GM12878 (cell line): ENCODE measurements at regions not wholly inside any gene's neighbourhood (a gene's known extent, or its start where the extent isn't known, plus 50 kb on each side); places are given as distances from the start of the nearest gene placed in this dataset.

Experiments
- ATAC-seq: fragments of 200-7000 bp; cut with Tn5 transposase; 3 replicates; pipeline ENCODE4 v1.9.1; 2020; ENCODE audit warnings: mild to moderate bottlenecking, moderate library complexity
- BruUV-seq: library from RNA; stranded (reverse); fragments of 400-500 nt; replicated peaks from 2 replicates; lab custom pipeline; 2021; lab: Mats Ljungman, UMichigan
- CTCF ChIA-PET: fragments of 300-600 bp; sonication (Branson Sonifier 250); formaldehyde crosslinking; extraction: SDS; loops from one replicate; lab custom pipeline; 2021; ENCODE audit warnings: inconsistent platforms; lab: Yijun Ruan, JAX
- POLR2A ChIA-PET: fragments of 350-600 bp; formaldehyde crosslinking; extraction: SDS; loops from one replicate; lab custom pipeline; 2021; ENCODE audit warnings: inconsistent platforms; lab: Charles Lee
- RAD21 ChIA-PET: fragments of 300-600 bp; sonication (Branson Sonifier 250); formaldehyde crosslinking; loops from one replicate; lab custom pipeline; 2023; ENCODE audit warnings: antibody characterized with exemption; ENCODE audit not compliant: unreplicated experiment; lab: Charles Lee
- SMC1A ChIA-PET: fragments of 300-600 bp; sonication (Branson Sonifier 250); formaldehyde crosslinking; loops from one replicate; lab custom pipeline; 2023; ENCODE audit not compliant: unreplicated experiment, uncharacterized antibody; lab: Charles Lee
- DNase-seq: peaks from one replicate; pipeline ENCODE4 v3.0.0-alpha.2; 2011; ENCODE audit warnings: low read depth, low spot score
- FAIRE-seq: peaks from 3 replicates; lab custom pipeline; 2011; peaks lifted over from hg19 to GRCh38; lab: Jason Lieb, UNC
- H2AFZ ChIP-seq: 2 replicates; pipeline ENCODE4 v1.6.0; 2011; ENCODE audit warnings: low read depth, low read length, control low read depth; ENCODE audit not compliant: control insufficient read depth
- H3K27ac ChIP-seq: 2 replicates; pipeline ENCODE4 v1.5.1; 2011; ENCODE audit warnings: control low read depth; ENCODE audit not compliant: control insufficient read depth, insufficient read depth
- H3K27me3 ChIP-seq, 2 experiments: replicated peaks in 1 of 2; 2 replicates each; pipeline versions ENCODE4 v1.6.0 to v1.6.1; 2011; ENCODE audit warnings: low read length in 1 of 2; ENCODE audit not compliant: control insufficient read depth in 2 of 2, insufficient read depth in 2 of 2
- H3K36me3 ChIP-seq, 2 experiments: 2 replicates each; pipeline ENCODE4 v1.5.1; 2011; ENCODE audit warnings: low read length in 1 of 2; ENCODE audit not compliant: control insufficient read depth in 2 of 2, insufficient read depth in 2 of 2
- H3K4me1 ChIP-seq: 2 replicates; pipeline ENCODE4 v1.6.1; 2011; ENCODE audit warnings: mild to moderate bottlenecking, low read length, moderate library complexity, mixed read lengths; ENCODE audit not compliant: control insufficient read depth, insufficient read depth
- H3K4me2 ChIP-seq: 2 replicates; pipeline ENCODE4 v1.6.0; 2011; ENCODE audit warnings: control low read depth; ENCODE audit not compliant: control insufficient read depth, insufficient read depth
- H3K4me3 ChIP-seq: fragments of 200-600 bp; sonication (generic); 2 replicates; pipeline ENCODE4 v1.5.1; 2016
- H3K79me2 ChIP-seq: 2 replicates; pipeline ENCODE4 v1.6.0; 2011; ENCODE audit warnings: low read length; ENCODE audit not compliant: control insufficient read depth, insufficient read depth
- H3K9ac ChIP-seq: 2 replicates; pipeline ENCODE4 v1.8.0; 2011; ENCODE audit warnings: low read length, control low read depth, mixed read lengths; ENCODE audit not compliant: control insufficient read depth, insufficient read depth
- H3K9me3 ChIP-seq: replicated peaks from 3 replicates; pipeline ENCODE4 v1.5.1; 2011; ENCODE audit warnings: mild to moderate bottlenecking, low read length; ENCODE audit not compliant: control insufficient read depth, insufficient read depth
- H4K20me1 ChIP-seq: 2 replicates; pipeline ENCODE4 v1.6.0; 2011; ENCODE audit not compliant: control insufficient read depth, insufficient read depth
- CREM ChIP-seq: IDR thresholded peaks from 2 replicates; pipeline ENCODE4 v1.6.1; 2014; ENCODE audit warnings: antibody characterized with exemption, low read depth
- EP300 ChIP-seq, 2 experiments: fragments of 150-350 bp in 1 of 2; IDR thresholded peaks; 2 replicates each; pipeline ENCODE4 v1.6.1; 2011 to 2012; ENCODE audit warnings: low read depth in 2 of 2, low read length in 2 of 2, borderline replicate concordance in 1 of 2, improper control_type of control experiment in 1 of 2, inconsistent platforms in 1 of 2; ENCODE audit not compliant: control insufficient read depth in 1 of 2
- MYC ChIP-seq: IDR thresholded peaks from 2 replicates; pipeline ENCODE4 v1.6.1; 2011; ENCODE audit warnings: mild to moderate bottlenecking, low read length, moderate library complexity, inconsistent platforms; ENCODE audit not compliant: insufficient read depth, insufficient replicate concordance, insufficient read length, severe bottlenecking
- POU2F2 ChIP-seq: IDR thresholded peaks from 3 replicates; pipeline ENCODE4 v1.6.1; 2011; ENCODE audit warnings: low read depth, mild to moderate bottlenecking, low read length, borderline replicate concordance
- STAT1 ChIP-seq: fragments of 450-650 bp; conservative IDR thresholded peaks from 2 replicates; pipeline ENCODE4 v1.6.1; 2014; ENCODE audit warnings: antibody characterized with exemption, mild to moderate bottlenecking
- TARDBP ChIP-seq: IDR thresholded peaks from 2 replicates; pipeline ENCODE4 v1.6.1; 2016; ENCODE audit warnings: borderline replicate concordance
- ZNF622 ChIP-seq: fragments of 450-650 bp; IDR thresholded peaks from 2 replicates; pipeline ENCODE4 v1.6.1; 2017; ENCODE audit warnings: mild to moderate bottlenecking, inconsistent platforms
- WGBS: methylation state at CpG from one replicate; pipeline ENCODE4 v1.1.6; 2016; ENCODE audit warnings: low lambda C conversion rate; ENCODE audit not compliant: insufficient replicate concordance, insufficient coverage; ENCODE audit errors: missing lambda C conversion rate; 5-methylcytosine and 5-hydroxymethylcytosine counted together
- in situ Hi-C: fragments of 300-500 bp; cut with MboI; formaldehyde crosslinking; loops from 9 replicates; pipeline ENCODE4 v1.14.3; 2018; ENCODE audit warnings: mixed read lengths
- intact Hi-C: fragments of 100-400 bp; cut with micrococcal nuclease; formaldehyde crosslinking; loops from one replicate; pipeline ENCODE4 v1.14.2; 2022; ENCODE audit not compliant: unreplicated experiment
- TF ChIP-seq, protein P1 (sequence below): fragments of 450-650 bp; IDR thresholded peaks from 2 replicates; pipeline ENCODE4 v1.6.1; 2017; ENCODE audit warnings: mild to moderate bottlenecking

DNA sequence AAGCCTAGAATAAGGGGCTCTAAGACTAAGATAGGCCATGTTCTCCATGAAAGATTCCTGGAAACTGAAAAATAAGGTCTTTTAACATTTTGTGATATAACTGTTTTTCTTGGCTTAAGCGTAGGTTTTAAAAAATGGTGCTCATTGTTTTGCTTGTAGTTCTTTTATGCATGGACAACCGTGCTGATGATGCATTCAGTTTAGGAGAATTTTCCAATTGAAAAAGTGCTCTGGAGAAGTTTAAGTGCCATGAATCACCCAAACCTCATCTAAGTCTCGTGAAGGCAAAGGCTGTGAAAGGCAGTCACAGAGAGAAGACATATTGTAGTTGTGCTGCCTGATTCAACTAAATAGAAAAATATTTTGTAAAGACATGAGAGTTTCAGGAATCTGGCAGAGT is 111.8 kb upstream of the GAREM1 start:
- ChIA-PET SMC1A (no interaction called here), RAD21 (no interaction called here), CTCF (no interaction called here), POLR2A (no interaction called here)
- BruUV-seq = no TSS peak
- Histone ChIP-seq H2AFZ (no peak overlapping the region), H3K9ac (no peak overlapping the region), H3K4me2 (no peak overlapping the region), H3K4me3 (no peak overlapping the region), H3K27me3 (no peaks in the 10 kb centered on the region), H3K27ac (no peak overlapping the region), H3K36me3 (no peaks in the 10 kb centered on the region), H3K9me3 (no peaks in the 10 kb centered on the region), H3K79me2 (no peaks in the 10 kb centered on the region), H4K20me1 (no peaks in the 10 kb centered on the region), H3K4me1 (no peaks in the 10 kb centered on the region)
- 15% methylated on average over 3 of the region's 3 CpGs for WGBS
- FAIRE-seq (no peak), ATAC-seq (no peak), DNase-seq (no peak)
- in situ Hi-C loops = no loop called here
- intact Hi-C loops = no loop called here
- TF ChIP-seq STAT1 (no peak), EP300 (IDR thresholded peaks at IDR 0.05; ENCODE audit: borderline replicate concordance in 1 of 2, control insufficient read depth in 1 of 2, low read depth in 2 of 2, low read length in 2 of 2) (no peak), POU2F2 (no peak), MYC (no peak), ZNF622 (no peak), TARDBP (no peak), CREM (no peak)
- TF ChIP-seq, protein P1, sequence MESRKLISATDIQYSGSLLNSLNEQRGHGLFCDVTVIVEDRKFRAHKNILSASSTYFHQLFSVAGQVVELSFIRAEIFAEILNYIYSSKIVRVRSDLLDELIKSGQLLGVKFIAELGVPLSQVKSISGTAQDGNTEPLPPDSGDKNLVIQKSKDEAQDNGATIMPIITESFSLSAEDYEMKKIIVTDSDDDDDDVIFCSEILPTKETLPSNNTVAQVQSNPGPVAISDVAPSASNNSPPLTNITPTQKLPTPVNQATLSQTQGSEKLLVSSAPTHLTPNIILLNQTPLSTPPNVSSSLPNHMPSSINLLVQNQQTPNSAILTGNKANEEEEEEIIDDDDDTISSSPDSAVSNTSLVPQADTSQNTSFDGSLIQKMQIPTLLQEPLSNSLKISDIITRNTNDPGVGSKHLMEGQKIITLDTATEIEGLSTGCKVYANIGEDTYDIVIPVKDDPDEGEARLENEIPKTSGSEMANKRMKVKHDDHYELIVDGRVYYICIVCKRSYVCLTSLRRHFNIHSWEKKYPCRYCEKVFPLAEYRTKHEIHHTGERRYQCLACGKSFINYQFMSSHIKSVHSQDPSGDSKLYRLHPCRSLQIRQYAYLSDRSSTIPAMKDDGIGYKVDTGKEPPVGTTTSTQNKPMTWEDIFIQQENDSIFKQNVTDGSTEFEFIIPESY = no peak
